ENCODE measurements at regions not wholly inside any gene's neighbourhood (a gene's known extent, or its start where the extent isn't known, plus 50 kb on each side); places are given as distances from the start of the nearest gene placed in this dataset.

DNA sequence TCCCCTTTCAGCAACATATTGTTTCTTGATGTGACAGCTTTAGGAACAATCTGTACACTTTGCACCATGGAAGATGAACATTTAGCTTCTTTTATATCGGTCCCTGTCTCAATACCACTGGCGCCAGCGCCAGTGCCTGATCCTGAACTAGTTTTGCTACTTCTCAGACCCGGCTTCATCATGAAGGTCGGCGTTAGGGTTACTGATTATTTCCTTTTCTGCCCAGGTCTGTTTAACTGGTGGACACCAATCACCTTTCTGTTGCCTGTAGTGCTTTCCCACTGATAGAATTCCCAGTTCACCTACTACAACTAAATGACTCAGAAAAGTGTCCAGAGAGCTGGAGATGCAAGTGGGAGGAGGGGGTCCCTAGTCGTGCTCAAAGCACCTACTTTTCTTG is 99.5 kb downstream of the MYCN start:
- H3K4me3 ChIP-seq (ENCODE audit: low read depth, low read length): no peak overlapping the region
- H3K4me1 ChIP-seq (ENCODE audit: control insufficient read depth, insufficient read depth, low read length): no peaks in the 10 kb centered on the region
- no peaks in the 10 kb centered on the region for H3K36me3 ChIP-seq (ENCODE audit: control insufficient read depth in 2 of 2, insufficient read depth in 1 of 2, low read length in 2 of 2)
- no peak overlapping the region for H3K27ac ChIP-seq (ENCODE audit: extremely low read depth, low read depth, low read length)
- POLR2A ChIA-PET: no interaction called here
- TF ChIP-seq, protein P1, sequence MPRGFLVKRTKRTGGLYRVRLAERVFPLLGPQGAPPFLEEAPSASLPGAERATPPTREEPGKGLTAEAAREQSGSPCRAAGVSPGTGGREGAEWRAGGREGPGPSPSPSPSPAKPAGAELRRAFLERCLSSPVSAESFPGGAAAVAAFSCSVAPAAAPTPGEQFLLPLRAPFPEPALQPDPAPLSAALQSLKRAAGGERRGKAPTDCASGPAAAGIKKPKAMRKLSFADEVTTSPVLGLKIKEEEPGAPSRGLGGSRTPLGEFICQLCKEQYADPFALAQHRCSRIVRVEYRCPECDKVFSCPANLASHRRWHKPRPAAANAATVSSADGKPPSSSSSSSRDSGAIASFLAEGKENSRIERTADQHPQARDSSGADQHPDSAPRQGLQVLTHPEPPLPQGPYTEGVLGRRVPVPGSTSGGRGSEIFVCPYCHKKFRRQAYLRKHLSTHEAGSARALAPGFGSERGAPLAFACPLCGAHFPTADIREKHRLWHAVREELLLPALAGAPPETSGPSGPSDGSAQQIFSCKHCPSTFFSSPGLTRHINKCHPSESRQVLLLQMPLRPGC (tag by site-specific recombination; IDR thresholded peaks at IDR 0.05): no peak
- CTCF ChIA-PET: no interaction called here
- no peaks in the 10 kb centered on the region for H3K9me3 ChIP-seq (ENCODE audit: control insufficient read depth, insufficient read depth, low read depth, low read length)

DNA sequence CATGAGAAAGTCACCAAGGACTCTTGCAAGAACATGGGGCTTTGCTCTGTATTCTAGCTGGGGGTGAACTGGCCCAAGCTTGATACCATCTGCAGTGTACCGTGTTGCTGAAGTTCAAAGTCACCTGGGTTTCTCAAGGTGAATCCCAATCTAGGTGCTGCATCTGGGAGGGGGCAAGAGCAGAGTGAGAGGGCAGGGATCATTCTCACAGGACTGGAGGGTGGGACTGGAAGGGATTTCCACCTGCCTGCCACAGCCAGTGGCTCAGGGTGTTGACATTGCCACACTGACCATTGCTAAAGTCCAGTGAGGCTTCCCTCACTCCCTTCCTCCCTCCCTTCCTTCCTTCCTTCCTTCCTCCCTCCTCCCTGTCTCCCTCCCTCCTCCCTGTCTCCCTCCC is 98.7 kb downstream of the MYCN start:
- POLR2A ChIA-PET: no interaction called here
- CTCF ChIA-PET: no interaction called here
- H3K4me1 ChIP-seq (ENCODE audit: control insufficient read depth, insufficient read depth, low read length): no peaks in the 10 kb centered on the region
- H3K27ac ChIP-seq (ENCODE audit: extremely low read depth, low read depth, low read length): no peak overlapping the region
- no peaks in the 10 kb centered on the region for H3K9me3 ChIP-seq (ENCODE audit: control insufficient read depth, insufficient read depth, low read depth, low read length)
- no peaks in the 10 kb centered on the region for H3K36me3 ChIP-seq (ENCODE audit: control insufficient read depth in 2 of 2, insufficient read depth in 1 of 2, low read length in 2 of 2)
- TF ChIP-seq ZNF211 (tag by site-specific recombination; IDR thresholded peaks at IDR 0.05; ENCODE audit: low read depth): no peak
- TF ChIP-seq ZNF202 (tag by site-specific recombination; IDR thresholded peaks at IDR 0.05; ENCODE audit: borderline replicate concordance): no peak
- TF ChIP-seq ZIC2 (tag by site-specific recombination; IDR thresholded peaks at IDR 0.05): no peak
- no peak overlapping the region for H3K4me3 ChIP-seq (ENCODE audit: low read depth, low read length)

DNA sequence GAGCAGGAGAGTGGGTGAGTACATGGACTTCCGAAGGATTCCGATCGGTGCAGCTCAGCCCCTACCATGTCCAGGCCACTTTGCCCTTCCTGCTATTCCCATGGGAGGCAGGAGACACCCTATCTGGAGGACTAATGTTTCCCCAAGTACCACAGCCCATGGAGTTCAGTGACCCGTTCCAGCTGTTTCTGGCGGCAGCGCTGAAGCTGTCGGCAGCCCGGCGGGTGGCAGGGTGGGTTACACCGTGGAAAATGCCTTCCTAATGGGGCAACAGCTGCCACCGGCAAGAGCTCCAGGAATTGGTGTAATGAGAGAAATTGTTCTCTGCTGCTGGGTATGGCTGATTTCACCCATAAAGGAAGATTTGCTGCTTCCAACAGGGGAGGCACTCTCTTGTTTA is 98.3 kb downstream of the MYCN start:
- Histone ChIP-seq H3K9me3 (ENCODE audit: control insufficient read depth, insufficient read depth, low read depth, low read length) (no peaks in the 10 kb centered on the region), H3K4me3 (ENCODE audit: low read depth, low read length) (no peak overlapping the region), H3K4me1 (ENCODE audit: control insufficient read depth, insufficient read depth, low read length) (no peaks in the 10 kb centered on the region), H3K36me3 (ENCODE audit: control insufficient read depth in 2 of 2, insufficient read depth in 1 of 2, low read length in 2 of 2) (no peaks in the 10 kb centered on the region), H3K27ac (ENCODE audit: extremely low read depth, low read depth, low read length) (no peak overlapping the region)
- ChIA-PET CTCF (no interaction called here), POLR2A (no interaction called here)
- no peak for TF ChIP-seq ZSCAN16 (tag by site-specific recombination; IDR thresholded peaks at IDR 0.05)
- TF ChIP-seq ZNF514 (tag by site-specific recombination; IDR thresholded peaks at IDR 0.05): no peak
- TF ChIP-seq ZNF530 (tag by site-specific recombination; IDR thresholded peaks at IDR 0.05; ENCODE audit: low read depth): no peak

DNA sequence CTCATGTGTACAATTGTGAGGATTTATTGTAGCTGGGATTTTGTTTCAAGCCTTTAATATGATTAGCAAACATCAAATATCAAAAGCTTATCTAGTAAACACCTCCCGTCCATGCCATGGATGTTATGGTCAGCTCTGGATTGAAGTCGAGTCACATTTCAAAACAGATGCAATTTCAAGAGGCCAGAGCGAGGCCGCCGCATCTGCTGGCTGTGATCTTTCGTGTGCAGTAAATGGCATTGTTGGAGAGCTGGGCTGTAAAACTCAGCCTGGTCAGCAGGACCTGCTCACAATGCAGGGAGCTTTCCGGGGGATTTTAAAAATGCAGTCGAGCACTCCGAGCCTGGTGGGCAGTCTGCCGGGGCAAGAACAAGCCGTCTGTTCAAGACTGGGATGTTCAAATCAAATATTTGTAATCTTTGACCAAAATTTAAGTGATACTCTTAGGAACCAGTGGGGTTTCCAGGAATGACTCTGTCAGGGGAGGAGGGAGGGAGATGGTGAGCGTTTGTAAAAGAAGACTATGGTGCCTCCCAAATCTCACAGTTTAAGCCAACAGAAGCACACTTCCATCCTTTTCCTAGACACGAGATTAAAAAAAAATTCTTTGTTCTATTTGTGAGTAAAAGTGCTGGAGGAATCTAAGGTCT is 97.6 kb downstream of the MYCN start:
- Histone ChIP-seq H3K4me3 (ENCODE audit: low read depth, low read length) (no peak overlapping the region), H3K36me3 (ENCODE audit: control insufficient read depth in 2 of 2, insufficient read depth in 1 of 2, low read length in 2 of 2) (no peaks in the 10 kb centered on the region), H3K4me1 (ENCODE audit: control insufficient read depth, insufficient read depth, low read length) (no peaks in the 10 kb centered on the region), H3K9me3 (ENCODE audit: control insufficient read depth, insufficient read depth, low read depth, low read length) (no peaks in the 10 kb centered on the region), H3K27ac (ENCODE audit: extremely low read depth, low read depth, low read length) (no peak overlapping the region)
- CTCF ChIA-PET: no interaction called here
- POLR2A ChIA-PET: no interaction called here
- no peak for TF ChIP-seq HOXA7 (CRISPR knock-in tag; IDR thresholded peaks at IDR 0.05; ENCODE audit: borderline replicate concordance)
- TF ChIP-seq ZNF660 (tag by site-specific recombination; IDR thresholded peaks at IDR 0.05): no peak
- TF ChIP-seq, protein P2, sequence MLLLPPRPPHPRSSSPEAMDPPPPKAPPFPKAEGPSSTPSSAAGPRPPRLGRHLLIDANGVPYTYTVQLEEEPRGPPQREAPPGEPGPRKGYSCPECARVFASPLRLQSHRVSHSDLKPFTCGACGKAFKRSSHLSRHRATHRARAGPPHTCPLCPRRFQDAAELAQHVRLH (tag by site-specific recombination; IDR thresholded peaks at IDR 0.05): no peak
- TF ChIP-seq ZNF473 (tag by site-specific recombination; IDR thresholded peaks at IDR 0.05): no peak
- TF ChIP-seq ZNF121 (tag by site-specific recombination; IDR thresholded peaks at IDR 0.05): no peak

DNA sequence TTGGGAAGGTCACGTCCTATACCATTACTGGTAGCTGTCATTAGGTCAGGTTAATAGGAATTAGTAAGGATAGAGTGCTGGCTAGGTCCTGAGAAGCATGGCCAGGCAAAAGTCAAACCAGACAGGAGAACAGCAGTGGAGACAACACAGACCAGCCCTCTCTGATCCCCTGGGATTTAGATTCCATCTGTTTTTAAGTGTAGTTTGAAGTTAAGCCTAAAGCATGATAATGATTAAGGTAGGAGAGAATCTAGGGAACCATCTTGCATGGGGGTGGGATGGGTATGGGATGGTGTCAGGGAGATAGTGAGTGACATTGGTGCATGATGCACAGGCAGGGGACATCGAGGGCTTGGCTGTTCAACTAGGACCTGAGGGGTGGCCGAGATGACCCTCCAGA is 96.6 kb downstream of the MYCN start:
- H3K36me3 ChIP-seq (ENCODE audit: control insufficient read depth in 2 of 2, insufficient read depth in 1 of 2, low read length in 2 of 2): no peaks in the 10 kb centered on the region
- ChIA-PET CTCF (no interaction called here), POLR2A (no interaction called here)
- no peaks in the 10 kb centered on the region for H3K4me1 ChIP-seq (ENCODE audit: control insufficient read depth, insufficient read depth, low read length)
- no peak overlapping the region for H3K4me3 ChIP-seq (ENCODE audit: low read depth, low read length)
- H3K9me3 ChIP-seq (ENCODE audit: control insufficient read depth, insufficient read depth, low read depth, low read length): no peaks in the 10 kb centered on the region
- H3K27ac ChIP-seq (ENCODE audit: extremely low read depth, low read depth, low read length): no peak overlapping the region
- no peak for TF ChIP-seq GLIS2 (tag by site-specific recombination; IDR thresholded peaks at IDR 0.05)
- TF ChIP-seq, protein P3, sequence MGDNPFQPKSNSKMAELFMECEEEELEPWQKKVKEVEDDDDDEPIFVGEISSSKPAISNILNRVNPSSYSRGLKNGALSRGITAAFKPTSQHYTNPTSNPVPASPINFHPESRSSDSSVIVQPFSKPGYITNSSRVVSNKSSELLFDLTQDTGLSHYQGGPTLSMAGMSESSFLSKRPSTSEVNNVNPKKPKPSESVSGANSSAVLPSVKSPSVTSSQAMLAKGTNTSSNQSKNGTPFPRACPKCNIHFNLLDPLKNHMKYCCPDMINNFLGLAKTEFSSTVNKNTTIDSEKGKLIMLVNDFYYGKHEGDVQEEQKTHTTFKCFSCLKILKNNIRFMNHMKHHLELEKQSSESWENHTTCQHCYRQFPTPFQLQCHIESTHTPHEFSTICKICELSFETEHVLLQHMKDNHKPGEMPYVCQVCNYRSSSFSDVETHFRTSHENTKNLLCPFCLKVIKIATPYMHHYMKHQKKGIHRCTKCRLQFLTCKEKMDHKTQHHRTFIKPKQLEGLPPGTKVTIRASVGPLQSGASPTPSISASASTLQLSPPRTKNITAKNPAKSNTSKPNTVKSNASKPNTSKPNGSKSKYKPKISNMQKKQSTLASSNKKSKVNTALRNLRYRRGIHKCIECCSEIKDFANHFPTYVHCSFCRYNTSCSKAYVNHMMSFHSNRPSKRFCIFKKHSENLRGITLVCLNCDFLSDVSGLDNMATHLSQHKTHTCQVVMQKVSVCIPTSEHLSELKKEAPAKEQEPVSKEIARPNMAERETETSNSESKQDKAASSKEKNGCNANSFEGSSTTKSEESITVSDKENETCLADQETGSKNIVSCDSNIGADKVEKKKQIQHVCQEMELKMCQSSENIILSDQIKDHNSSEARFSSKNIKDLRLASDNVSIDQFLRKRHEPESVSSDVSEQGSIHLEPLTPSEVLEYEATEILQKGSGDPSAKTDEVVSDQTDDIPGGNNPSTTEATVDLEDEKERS (tag by site-specific recombination; IDR thresholded peaks at IDR 0.05): no peak
- TF ChIP-seq, protein P4, sequence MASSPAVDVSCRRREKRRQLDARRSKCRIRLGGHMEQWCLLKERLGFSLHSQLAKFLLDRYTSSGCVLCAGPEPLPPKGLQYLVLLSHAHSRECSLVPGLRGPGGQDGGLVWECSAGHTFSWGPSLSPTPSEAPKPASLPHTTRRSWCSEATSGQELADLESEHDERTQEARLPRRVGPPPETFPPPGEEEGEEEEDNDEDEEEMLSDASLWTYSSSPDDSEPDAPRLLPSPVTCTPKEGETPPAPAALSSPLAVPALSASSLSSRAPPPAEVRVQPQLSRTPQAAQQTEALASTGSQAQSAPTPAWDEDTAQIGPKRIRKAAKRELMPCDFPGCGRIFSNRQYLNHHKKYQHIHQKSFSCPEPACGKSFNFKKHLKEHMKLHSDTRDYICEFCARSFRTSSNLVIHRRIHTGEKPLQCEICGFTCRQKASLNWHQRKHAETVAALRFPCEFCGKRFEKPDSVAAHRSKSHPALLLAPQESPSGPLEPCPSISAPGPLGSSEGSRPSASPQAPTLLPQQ (tag by site-specific recombination; IDR thresholded peaks at IDR 0.05): no peak
- TF ChIP-seq ZNF311 (tag by site-specific recombination; IDR thresholded peaks at IDR 0.05; ENCODE audit: borderline replicate concordance): no peak
- TF ChIP-seq ZNF155 (tag by site-specific recombination; IDR thresholded peaks at IDR 0.05): no peak
- TF ChIP-seq ZNF626 (tag by site-specific recombination; IDR thresholded peaks at IDR 0.05): no peak
- TF ChIP-seq ZNF670 (tag by site-specific recombination; IDR thresholded peaks at IDR 0.05; ENCODE audit: low read depth): no peak
- TF ChIP-seq ZNF426 (tag by site-specific recombination; IDR thresholded peaks at IDR 0.05): no peak
